MM.1S (cell line): ENCODE measurements at regions not wholly inside any gene's neighbourhood (a gene's known extent, or its start where the extent isn't known, plus 50 kb on each side); places are given as distances from the start of the nearest gene placed in this dataset.

Experiments used
- DNase-seq: peaks from one replicate; pipeline ENCODE4 v3.0.0-alpha.2; 2015
- H2AFZ ChIP-seq: fragments of 300-600 bp; sonication (generic); 2 replicates; pipeline ENCODE4 v1.6.0; 2016; ENCODE audit warnings: antibody characterized with exemption, low read length
- H3F3A ChIP-seq: fragments of 300-600 bp; sonication (generic); 2 replicates; pipeline ENCODE4 v1.6.1; 2016; ENCODE audit warnings: mild to moderate bottlenecking, antibody characterized with exemption, low read length, moderate library complexity, mixed read lengths; ENCODE audit not compliant: insufficient read depth
- H3K27ac ChIP-seq: fragments of 300-600 bp; sonication (generic); 2 replicates; pipeline ENCODE4 v1.5.1; 2016; ENCODE audit warnings: mild to moderate bottlenecking, low read length
- H3K27me3 ChIP-seq: fragments of 300-600 bp; sonication (generic); replicated peaks from 2 replicates; pipeline ENCODE4 v1.6.0; 2016; ENCODE audit warnings: low read length; ENCODE audit not compliant: insufficient read depth
- H3K36me3 ChIP-seq: fragments of 300-600 bp; sonication (generic); replicated peaks from 2 replicates; pipeline ENCODE4 v1.6.1; 2016; ENCODE audit warnings: mild to moderate bottlenecking, low read length, mixed read lengths; ENCODE audit not compliant: insufficient read depth
- H3K4me1 ChIP-seq: fragments of 300-600 bp; sonication (generic); 2 replicates; pipeline ENCODE4 v1.6.1; 2016; ENCODE audit warnings: low read length, mixed read lengths
- H3K4me2 ChIP-seq: fragments of 300-600 bp; sonication (generic); 2 replicates; pipeline ENCODE4 v1.6.0; 2016; ENCODE audit warnings: low read depth, low read length
- H3K4me3 ChIP-seq: fragments of 300-600 bp; sonication (generic); 2 replicates; pipeline ENCODE4 v1.5.1; 2016; ENCODE audit warnings: low read length, mixed read lengths
- H3K79me2 ChIP-seq: fragments of 300-600 bp; sonication (generic); 2 replicates; pipeline ENCODE4 v1.6.1; 2016; ENCODE audit warnings: mixed run types, low read length, mixed read lengths
- H3K9ac ChIP-seq: fragments of 300-600 bp; sonication (generic); 2 replicates; pipeline ENCODE4 v1.6.1; 2016; ENCODE audit warnings: low read length, mixed read lengths
- H3K9me2 ChIP-seq: fragments of 300-600 bp; sonication (generic); replicated peaks from 2 replicates; pipeline ENCODE4 v1.6.1; 2016; ENCODE audit warnings: mild to moderate bottlenecking, low read length, mixed read lengths; ENCODE audit not compliant: insufficient read depth
- H3K9me3 ChIP-seq: fragments of 300-600 bp; sonication (generic); replicated peaks from 2 replicates; pipeline ENCODE4 v1.6.1; 2016; ENCODE audit warnings: mild to moderate bottlenecking, low read length, mixed read lengths; ENCODE audit not compliant: insufficient read depth
- H4K20me1 ChIP-seq: fragments of 300-600 bp; sonication (generic); 2 replicates; pipeline ENCODE4 v1.6.1; 2016; ENCODE audit warnings: mild to moderate bottlenecking, low read length, moderate library complexity, mixed read lengths; ENCODE audit not compliant: insufficient read depth
- CTCF ChIP-seq: fragments of 300-600 bp; sonication (generic); IDR thresholded peaks from 2 replicates; pipeline ENCODE4 v1.5.1; 2016; ENCODE audit warnings: antibody characterized with exemption, low read length, mixed read lengths
- EZH2 ChIP-seq: fragments of 300-600 bp; sonication (generic); optimal IDR thresholded peaks from 2 replicates; pipeline ENCODE3; 2017; ENCODE audit warnings: low read depth, mild to moderate bottlenecking, antibody characterized with exemption, low read length, mixed read lengths
- EZH2phosphoT487 ChIP-seq: fragments of 300-600 bp; sonication (generic); IDR thresholded peaks from 2 replicates; pipeline ENCODE4 v1.6.1; 2018; ENCODE audit warnings: antibody characterized with exemption, low read length

- DNase-seq, result no peak
- Histone ChIP-seq H3K4me2 (no peak overlapping the region), H3K9ac (no peak overlapping the region), H3K4me1 (no peaks in the 10 kb centered on the region), H3K36me3 (no peaks in the 10 kb centered on the region), H3K27me3 (no peaks in the 10 kb centered on the region), H4K20me1 (no peaks in the 10 kb centered on the region), H3K9me3 (no peaks in the 10 kb centered on the region), H3K9me2 (no peaks in the 10 kb centered on the region), H3K27ac (no peak overlapping the region), H2AFZ (no peak overlapping the region), H3F3A (no peaks in the 10 kb centered on the region), H3K79me2 (no peaks in the 10 kb centered on the region), H3K4me3 (no peak overlapping the region)
- TF ChIP-seq EZH2phosphoT487, result no peak
- no peak for TF ChIP-seq CTCF
- TF ChIP-seq EZH2, result no peak
Measured at GRCh38 chr13:79796136-79796535, 315.2 kb downstream of the NDFIP2 start.

- no peak overlapping the region for H3K4me2 ChIP-seq
- no peak overlapping the region for H2AFZ ChIP-seq
Measured at GRCh38 chr13:79794931-79795330, 314.0 kb downstream of the NDFIP2 start.

GRCh38 chr13:79792716-79793115, 311.8 kb downstream of the NDFIP2 start:
- Histone ChIP-seq H3K4me2 (no peak overlapping the region), H3K4me1 (no peaks in the 10 kb centered on the region), H4K20me1 (no peaks in the 10 kb centered on the region), H3K36me3 (no peaks in the 10 kb centered on the region), H3K27ac (no peak overlapping the region), H3K27me3 (no peaks in the 10 kb centered on the region), H2AFZ (no peak overlapping the region), H3F3A (no peaks in the 10 kb centered on the region), H3K9ac (no peak overlapping the region), H3K79me2 (no peaks in the 10 kb centered on the region), H3K4me3 (no peak overlapping the region), H3K9me3 (no peaks in the 10 kb centered on the region), H3K9me2 (no peaks in the 10 kb centered on the region)
- no peak for TF ChIP-seq EZH2phosphoT487
- no peak for TF ChIP-seq CTCF
- TF ChIP-seq EZH2, result no peak
- no peak for DNase-seq

More at GRCh38 chr13:79794931-79795330, 314.0 kb downstream of the NDFIP2 start:
- no peaks in the 10 kb centered on the region for H3K9me3 ChIP-seq
- H3K9me2 ChIP-seq, result no peaks in the 10 kb centered on the region
- H3K27ac ChIP-seq, result no peak overlapping the region
- H3F3A ChIP-seq, result no peaks in the 10 kb centered on the region
- DNase-seq, result no peak
- H3K9ac ChIP-seq, result no peak overlapping the region
- H3K4me3 ChIP-seq, result no peak overlapping the region
- H3K4me1 ChIP-seq, result no peaks in the 10 kb centered on the region
- no peaks in the 10 kb centered on the region for H4K20me1 ChIP-seq
- no peaks in the 10 kb centered on the region for H3K36me3 ChIP-seq
- no peaks in the 10 kb centered on the region for H3K27me3 ChIP-seq
- TF ChIP-seq EZH2phosphoT487 (no peak), EZH2 (no peak), CTCF (no peak)
- no peaks in the 10 kb centered on the region for H3K79me2 ChIP-seq
